DOHH2 (cell line): ENCODE measurements at regions not wholly inside any gene's neighbourhood (a gene's known extent, or its start where the extent isn't known, plus 50 kb on each side); places are given as distances from the start of the nearest gene placed in this dataset.

Source experiments
- CTCF ChIP-seq: fragments of 200-600 bp; sonication (generic); IDR thresholded peaks from one replicate; pipeline ENCODE4 v1.5.1; 2014; ENCODE audit warnings: antibody characterized with exemption, mild to moderate bottlenecking, low read depth, low read length; ENCODE audit not compliant: poor library complexity, severe bottlenecking
- EZH2phosphoT487 ChIP-seq: fragments of 200-600 bp; sonication (generic); IDR thresholded peaks from 2 replicates; pipeline ENCODE4 v1.6.1; 2017; ENCODE audit warnings: borderline replicate concordance, mild to moderate bottlenecking, antibody characterized with exemption, low read length, moderate library complexity, mixed read lengths

GRCh38 chr1:58939666-58940370 is 156.0 kb upstream of the JUN start:
- TF ChIP-seq CTCF (no peak), EZH2phosphoT487 (no peak)
